ENCODE measurements at regions not wholly inside any gene's neighbourhood (a gene's known extent, or its start where the extent isn't known, plus 50 kb on each side); places are given as distances from the start of the nearest gene placed in this dataset.

DNA sequence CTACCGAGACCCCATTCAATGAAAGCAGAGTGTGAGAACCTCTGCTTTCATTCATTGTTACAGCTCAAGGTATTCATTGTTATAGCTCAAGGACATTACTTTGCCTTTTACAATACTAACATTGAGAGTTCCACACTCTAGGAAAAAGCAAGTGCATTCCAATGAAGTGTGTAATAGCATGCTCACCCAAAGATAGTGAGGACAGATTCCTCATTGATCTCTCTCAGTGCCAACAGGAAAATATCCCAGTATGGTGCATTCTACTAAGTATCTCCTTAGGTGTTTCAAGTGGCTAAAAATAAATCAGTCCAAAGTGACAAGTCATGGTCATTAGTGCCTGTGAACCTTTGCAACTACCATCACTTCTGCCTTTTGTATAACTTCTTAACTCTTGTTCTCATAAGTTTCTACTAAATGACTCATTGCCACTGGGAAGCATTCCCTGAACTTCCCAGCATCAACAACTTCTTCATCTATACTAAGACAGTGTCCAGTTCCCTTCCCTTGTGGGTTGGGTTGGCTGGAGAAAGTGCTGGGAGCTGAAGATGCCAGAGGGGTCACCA is 140.7 kb upstream of the STXBP5 start:
- ATAC-seq = no peak
- Mint-ChIP-seq H3K9me3 (no peaks in the 10 kb centered on the region), H3K4me1 (peaks cover 7% of the 10 kb centered on the region), H3K4me3 (no peak overlapping the region), H3K27ac (no peak overlapping the region), H3K36me3 (no peaks in the 10 kb centered on the region)
- no peak for DNase-seq (ENCODE audit: low spot score in 2 of 2)

DNA sequence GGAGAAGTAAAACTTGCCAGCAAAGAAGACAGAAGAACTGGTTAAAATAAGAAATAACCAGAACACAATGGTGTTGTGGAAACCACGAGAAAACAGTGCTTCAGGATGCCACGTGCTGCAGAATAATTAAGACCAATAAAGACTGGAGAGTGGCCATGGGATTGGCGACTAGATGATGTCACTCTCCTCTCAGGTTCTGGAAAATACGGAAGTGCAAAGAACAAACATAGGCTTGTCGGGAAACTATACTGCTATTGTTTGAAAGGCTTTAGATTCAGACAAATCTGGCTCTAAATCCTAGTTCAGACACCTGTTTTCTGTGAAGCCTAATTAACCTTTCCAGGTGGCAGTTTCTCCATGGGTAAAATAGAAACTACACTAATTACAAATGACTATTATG is 138.4 kb upstream of the STXBP5 start:
- Mint-ChIP-seq H3K27ac (no peak overlapping the region), H3K36me3 (no peaks in the 10 kb centered on the region)

DNA sequence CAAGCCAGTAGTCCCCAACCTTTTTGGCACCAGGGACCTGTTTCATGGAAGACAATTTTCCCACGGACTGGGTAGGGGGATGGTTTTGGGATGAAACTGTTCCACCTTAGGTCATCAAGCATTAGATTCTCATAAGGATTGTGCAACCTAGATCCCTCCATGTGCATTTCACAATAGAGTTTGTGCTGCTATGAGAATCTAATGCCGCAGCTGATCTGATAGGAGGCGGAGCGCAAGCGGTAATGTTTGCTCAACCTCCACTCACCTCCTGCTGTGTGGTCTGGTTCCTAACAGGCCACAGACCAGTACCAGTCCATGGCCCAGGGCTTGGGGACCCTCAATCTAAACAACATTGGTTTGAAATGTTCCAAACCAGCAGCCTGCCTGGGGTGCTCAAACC is 137.0 kb upstream of the STXBP5 start:
- H3K9me3 Mint-ChIP-seq = no peaks in the 10 kb centered on the region
- DNase-seq (ENCODE audit: low spot score in 2 of 2) (no peak), ATAC-seq (no peak)
- H3K4me1 Mint-ChIP-seq = peaks cover 7% of the 10 kb centered on the region
- no peak overlapping the region for H3K4me3 Mint-ChIP-seq
- no peak overlapping the region for H3K27ac Mint-ChIP-seq
- no peaks in the 10 kb centered on the region for H3K36me3 Mint-ChIP-seq

More for the DNA sequence above, 138.4 kb upstream of the STXBP5 start:
- H3K4me3 Mint-ChIP-seq = no peak overlapping the region
- H3K4me1 Mint-ChIP-seq = peaks cover 7% of the 10 kb centered on the region
- H3K9me3 Mint-ChIP-seq = no peaks in the 10 kb centered on the region
- ATAC-seq (no peak), DNase-seq (ENCODE audit: low spot score in 2 of 2) (no peak)

DNA sequence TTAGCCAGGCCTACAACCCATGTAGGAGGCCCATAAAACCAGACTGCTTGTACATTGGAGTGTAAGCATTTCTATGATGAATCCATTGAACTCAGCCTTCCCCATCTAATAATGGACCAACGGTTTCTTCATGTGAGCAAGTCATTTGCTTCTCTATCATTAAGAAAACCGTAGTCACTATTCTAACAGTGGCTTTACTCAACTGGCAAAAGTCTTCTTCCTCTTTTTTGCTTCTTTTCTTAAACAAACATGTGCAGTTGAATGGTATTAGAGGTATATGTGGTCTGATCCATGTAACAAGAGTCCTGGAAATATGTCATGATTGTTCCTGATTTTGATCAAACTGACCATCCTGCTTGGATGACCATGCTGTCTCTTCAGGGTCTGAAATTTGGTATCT is 132.4 kb upstream of the STXBP5 start:
- DNase-seq (ENCODE audit: low spot score in 2 of 2) (no peak), ATAC-seq (no peak)
- Mint-ChIP-seq H3K36me3 (no peaks in the 10 kb centered on the region), H3K4me1 (no peaks in the 10 kb centered on the region), H3K27ac (no peak overlapping the region), H3K4me3 (no peak overlapping the region), H3K9me3 (no peaks in the 10 kb centered on the region)

DNA sequence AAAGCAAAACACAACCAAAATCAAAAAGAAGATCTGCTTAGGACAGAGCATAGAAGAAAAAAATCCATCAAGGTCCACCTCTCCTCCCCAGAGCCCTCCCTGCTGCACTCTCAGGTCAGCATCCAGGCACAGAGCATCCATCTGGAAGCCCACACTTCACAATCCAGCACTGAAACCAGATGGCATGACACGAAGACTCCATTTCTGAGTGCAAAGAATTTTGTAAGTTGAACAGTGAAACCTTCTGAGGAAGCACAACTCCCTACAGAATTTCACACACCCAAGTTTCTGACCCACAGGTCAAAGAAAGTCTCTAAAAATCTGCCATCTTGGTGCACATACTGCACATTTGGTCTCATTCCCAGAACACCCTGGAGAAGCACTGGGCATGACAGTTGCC is 128.8 kb upstream of the STXBP5 start:
- no peak overlapping the region for H3K4me3 Mint-ChIP-seq
- no peaks in the 10 kb centered on the region for H3K9me3 Mint-ChIP-seq
- DNase-seq (ENCODE audit: low spot score in 2 of 2) (no peak), ATAC-seq (no peak)
- H3K27ac Mint-ChIP-seq = no peak overlapping the region
- no peaks in the 10 kb centered on the region for H3K4me1 Mint-ChIP-seq
- no peaks in the 10 kb centered on the region for H3K36me3 Mint-ChIP-seq

DNA sequence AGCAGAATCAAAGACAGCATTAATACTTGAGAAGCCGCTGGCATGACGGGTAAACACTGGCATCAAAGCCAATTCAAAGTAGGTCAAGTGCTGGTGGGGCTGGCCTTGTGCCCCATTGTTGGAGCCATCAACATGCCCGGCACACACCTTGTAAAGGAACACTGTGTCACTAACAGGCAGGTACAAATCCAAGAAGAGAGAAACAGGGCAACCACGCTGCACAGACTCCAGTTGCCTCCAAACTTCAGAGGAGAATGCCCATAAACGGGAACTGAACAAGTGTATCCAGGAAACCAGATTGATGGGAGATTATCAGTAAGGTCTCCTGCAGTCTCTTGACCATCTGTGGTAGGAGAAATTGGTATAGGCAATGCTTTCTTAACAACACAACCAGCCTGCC is 127.0 kb upstream of the STXBP5 start:
- DNase-seq (ENCODE audit: low spot score in 2 of 2) (no peak), ATAC-seq (no peak)
- no peak overlapping the region for H3K4me3 Mint-ChIP-seq
- no peaks in the 10 kb centered on the region for H3K36me3 Mint-ChIP-seq
- H3K9me3 Mint-ChIP-seq = no peaks in the 10 kb centered on the region
- no peaks in the 10 kb centered on the region for H3K4me1 Mint-ChIP-seq
- no peak overlapping the region for H3K27ac Mint-ChIP-seq

DNA sequence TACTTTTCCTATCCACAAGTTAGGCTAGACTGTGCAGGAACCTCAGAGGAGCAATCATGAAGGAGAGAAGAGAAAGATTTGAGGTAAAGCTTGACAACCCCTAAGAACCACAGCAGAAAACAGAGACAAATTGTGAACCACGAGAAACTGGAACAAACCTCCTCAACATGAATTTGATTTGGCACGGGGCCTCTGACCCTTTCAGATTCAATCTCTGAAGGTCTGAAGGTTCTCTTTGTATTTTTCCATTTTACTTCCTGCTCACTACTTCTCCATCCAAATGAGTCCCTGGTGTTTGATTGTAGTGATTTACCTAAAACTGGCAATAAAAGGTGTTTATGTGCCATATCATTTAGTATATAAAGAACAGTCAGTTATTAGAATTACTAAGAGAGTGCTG is 126.1 kb upstream of the STXBP5 start:
- Mint-ChIP-seq H3K27ac (no peak overlapping the region), H3K36me3 (no peaks in the 10 kb centered on the region), H3K4me1 (no peaks in the 10 kb centered on the region), H3K9me3 (no peaks in the 10 kb centered on the region), H3K4me3 (no peak overlapping the region)
- DNase-seq (ENCODE audit: low spot score in 2 of 2) (no peak), ATAC-seq (no peak)

DNA sequence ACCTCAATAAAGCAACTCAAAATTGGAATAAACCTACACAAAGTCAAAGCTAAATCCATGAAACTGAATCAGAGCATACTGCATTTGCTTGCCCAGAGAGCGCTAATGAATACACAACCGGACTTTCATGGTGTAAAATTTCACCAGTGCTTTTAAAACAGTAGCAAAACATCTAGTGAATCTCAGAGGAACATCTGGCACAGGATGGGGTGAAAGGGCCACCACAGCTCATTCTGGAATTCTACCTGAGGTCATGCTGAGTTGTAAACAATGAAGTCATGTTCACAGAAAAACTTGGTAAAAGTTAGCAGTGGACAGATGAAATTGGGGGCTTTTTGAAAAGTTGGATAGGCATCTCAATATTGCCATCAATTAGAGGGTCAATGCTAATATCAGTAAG is 125.6 kb upstream of the STXBP5 start:
- no peak overlapping the region for H3K27ac Mint-ChIP-seq
- H3K4me3 Mint-ChIP-seq = no peak overlapping the region
- ATAC-seq (no peak), DNase-seq (ENCODE audit: low spot score in 2 of 2) (no peak)
- H3K9me3 Mint-ChIP-seq = no peaks in the 10 kb centered on the region
- no peaks in the 10 kb centered on the region for H3K36me3 Mint-ChIP-seq
- no peaks in the 10 kb centered on the region for H3K4me1 Mint-ChIP-seq

DNA sequence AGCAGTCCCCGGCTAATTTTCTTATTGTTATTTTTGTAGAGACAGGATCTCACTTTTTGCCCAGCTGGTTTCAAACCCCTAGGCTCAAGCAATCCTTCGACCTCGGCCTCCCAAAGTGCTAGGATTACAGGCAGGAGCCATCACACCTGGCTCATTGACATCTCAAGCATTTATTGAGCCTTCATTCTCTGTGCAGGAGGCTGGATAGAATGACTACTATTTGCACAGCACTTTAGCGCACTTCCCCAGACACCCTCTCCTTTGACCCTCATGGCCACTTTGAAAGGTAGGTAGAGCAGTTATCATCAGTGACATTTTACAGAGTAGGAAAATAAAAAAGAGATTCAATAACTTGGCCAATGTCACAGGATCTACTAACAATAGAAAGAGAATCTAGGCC is 124.0 kb upstream of the STXBP5 start:
- Mint-ChIP-seq H3K4me1 (no peaks in the 10 kb centered on the region), H3K4me3 (no peak overlapping the region), H3K9me3 (no peaks in the 10 kb centered on the region), H3K27ac (no peak overlapping the region), H3K36me3 (no peaks in the 10 kb centered on the region)
- ATAC-seq = no peak
- no peak for DNase-seq (ENCODE audit: low spot score in 2 of 2)

DNA sequence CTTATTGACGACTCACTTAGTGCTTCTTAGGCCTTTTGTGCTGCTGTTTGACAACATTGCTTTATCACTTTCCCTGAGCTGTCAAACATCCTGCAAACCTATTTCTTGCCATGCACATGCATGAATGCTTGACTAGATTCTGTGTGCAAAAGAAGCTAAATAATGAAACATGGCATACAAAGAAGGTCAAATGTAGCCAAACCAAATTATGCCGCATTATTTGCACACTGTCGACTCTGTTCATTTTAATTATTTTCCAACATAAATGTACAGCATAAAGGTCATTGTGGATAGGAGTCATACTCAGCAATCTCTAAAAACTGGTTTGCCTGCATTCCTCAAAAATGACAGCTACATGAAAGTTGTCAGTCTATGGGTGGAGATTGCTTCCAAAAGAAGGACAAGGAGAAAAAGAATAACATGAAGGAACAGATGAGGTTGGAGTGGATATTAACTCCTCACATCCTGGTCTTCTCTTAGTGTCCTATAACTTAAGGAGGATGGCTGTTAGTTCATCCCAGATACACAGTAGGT is 123.1 kb upstream of the STXBP5 start:
- Mint-ChIP-seq H3K4me1 (no peaks in the 10 kb centered on the region), H3K9me3 (no peaks in the 10 kb centered on the region), H3K36me3 (no peaks in the 10 kb centered on the region), H3K4me3 (no peak overlapping the region), H3K27ac (no peak overlapping the region)
- ATAC-seq = no peak
- no peak for DNase-seq (ENCODE audit: low spot score in 2 of 2)

DNA sequence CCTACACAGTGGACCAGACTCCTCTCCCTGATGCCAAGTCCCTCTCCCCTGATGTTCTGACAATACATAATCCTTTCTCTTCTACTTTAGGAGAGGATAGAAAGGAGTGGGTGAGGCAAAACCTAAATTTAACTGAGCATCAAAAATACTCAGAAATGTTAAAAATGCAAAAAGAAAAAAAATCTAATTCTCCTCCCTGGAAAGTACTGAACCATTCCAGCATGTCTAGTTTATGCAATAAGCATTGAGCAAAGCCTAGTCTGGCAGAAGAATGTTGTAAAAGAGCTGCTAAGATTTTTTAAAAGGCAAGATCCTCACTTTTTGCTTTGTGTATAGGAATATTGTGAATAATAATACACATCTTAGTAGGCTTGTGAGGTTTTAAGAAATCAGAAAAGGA is 116.6 kb upstream of the STXBP5 start:
- Mint-ChIP-seq H3K4me3 (no peak overlapping the region), H3K9me3 (no peaks in the 10 kb centered on the region), H3K27ac (no peak overlapping the region), H3K4me1 (no peaks in the 10 kb centered on the region), H3K36me3 (no peaks in the 10 kb centered on the region)
- DNase-seq (ENCODE audit: low spot score in 2 of 2) = no peak
- no peak for ATAC-seq

DNA sequence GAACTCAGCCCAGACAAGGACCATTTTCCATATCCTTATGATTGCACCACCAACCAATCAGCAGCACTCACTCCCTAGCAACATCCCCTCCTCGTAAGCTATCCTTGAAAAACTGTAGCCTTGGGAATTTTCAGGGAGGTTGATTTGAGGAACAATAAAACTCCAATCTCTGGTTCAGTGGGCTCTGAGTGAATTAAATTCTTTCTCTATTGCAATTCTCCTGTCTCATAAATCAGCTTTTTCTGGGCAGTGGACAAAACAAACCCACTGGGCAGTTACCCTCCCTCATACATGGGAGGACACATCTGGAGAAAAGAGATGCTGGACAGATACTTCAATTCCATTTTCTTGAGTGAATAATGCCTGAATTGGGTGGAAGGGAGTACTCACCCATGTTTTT is 115.4 kb upstream of the STXBP5 start:
- DNase-seq (ENCODE audit: low spot score in 2 of 2) = no peak
- H3K4me1 Mint-ChIP-seq = no peaks in the 10 kb centered on the region
- no peak overlapping the region for H3K27ac Mint-ChIP-seq
- H3K4me3 Mint-ChIP-seq = no peak overlapping the region
- H3K9me3 Mint-ChIP-seq = no peaks in the 10 kb centered on the region
- no peaks in the 10 kb centered on the region for H3K36me3 Mint-ChIP-seq
- ATAC-seq = no peak

DNA sequence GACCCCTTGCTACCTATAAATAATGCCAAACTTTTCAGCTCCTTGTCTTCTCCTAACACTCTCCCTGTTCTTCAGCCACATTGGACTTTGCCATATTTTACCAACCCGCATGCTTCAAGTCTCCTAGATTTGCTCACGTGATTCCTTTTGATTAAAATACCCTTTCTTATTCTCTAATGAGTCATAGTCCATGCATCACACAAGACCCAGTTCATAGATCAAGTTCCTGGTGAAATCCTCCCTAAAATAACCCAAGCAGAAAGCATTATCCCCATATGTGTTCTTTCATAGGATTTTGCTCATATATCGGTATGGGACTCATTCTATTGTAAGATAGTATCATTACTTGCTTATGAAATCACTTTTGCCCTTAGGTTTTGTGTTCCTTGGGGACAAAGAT is 108.9 kb upstream of the STXBP5 start:
- H3K27ac Mint-ChIP-seq = no peak overlapping the region
- no peaks in the 10 kb centered on the region for H3K9me3 Mint-ChIP-seq
- no peak overlapping the region for H3K4me3 Mint-ChIP-seq
- ATAC-seq (no peak), DNase-seq (ENCODE audit: low spot score in 2 of 2) (no peak)
- no peaks in the 10 kb centered on the region for H3K36me3 Mint-ChIP-seq
- no peaks in the 10 kb centered on the region for H3K4me1 Mint-ChIP-seq

DNA sequence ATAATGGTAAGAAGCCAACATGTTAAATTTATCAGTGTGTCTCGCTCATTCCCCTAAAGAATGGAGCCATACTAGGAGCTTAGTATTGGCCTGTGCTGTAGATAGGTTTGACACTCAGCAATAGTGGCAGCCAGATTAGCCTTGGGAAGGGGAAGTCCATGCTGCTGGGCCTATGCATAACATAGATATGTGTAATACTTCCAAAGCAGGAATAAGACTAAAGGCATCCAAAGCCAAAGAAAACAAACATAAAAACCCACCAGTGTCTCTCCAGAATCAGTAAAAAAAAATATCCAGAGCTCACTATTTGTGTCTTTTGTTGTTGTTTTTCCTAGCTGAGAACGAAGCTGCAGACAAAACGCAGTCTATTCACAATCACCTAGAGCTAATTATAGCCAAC is 104.2 kb upstream of the STXBP5 start:
- no peak overlapping the region for H3K4me3 Mint-ChIP-seq
- H3K36me3 Mint-ChIP-seq = no peaks in the 10 kb centered on the region
- ATAC-seq (no peak), DNase-seq (ENCODE audit: low spot score in 2 of 2) (no peak)
- H3K27ac Mint-ChIP-seq = no peak overlapping the region
- H3K4me1 Mint-ChIP-seq = no peaks in the 10 kb centered on the region
- H3K9me3 Mint-ChIP-seq = no peaks in the 10 kb centered on the region

DNA sequence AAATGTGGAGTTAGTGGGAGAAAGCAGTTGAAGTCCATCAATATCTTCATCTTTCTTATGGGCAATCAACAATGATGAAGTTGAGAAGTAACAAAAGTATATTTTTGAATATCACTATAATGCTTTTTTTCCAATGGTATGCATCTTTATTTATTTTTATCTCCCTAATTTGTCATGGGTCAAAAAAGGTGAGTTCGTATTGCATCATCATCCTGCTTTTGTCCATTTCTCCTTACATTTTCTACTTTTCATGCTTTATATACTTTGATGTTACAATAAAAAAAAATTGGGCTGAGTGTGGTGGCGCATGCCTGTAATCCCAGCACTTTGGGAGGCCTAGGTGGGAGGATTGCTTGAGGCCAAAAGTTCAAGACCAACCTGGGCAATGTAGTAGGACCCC is 101.2 kb upstream of the STXBP5 start:
- DNase-seq (ENCODE audit: low spot score in 2 of 2) = no peak
- Mint-ChIP-seq H3K27ac (no peak overlapping the region), H3K9me3 (no peaks in the 10 kb centered on the region), H3K4me3 (no peak overlapping the region), H3K4me1 (peaks cover 5% of the 10 kb centered on the region), H3K36me3 (no peaks in the 10 kb centered on the region)
- ATAC-seq = no peak

DNA sequence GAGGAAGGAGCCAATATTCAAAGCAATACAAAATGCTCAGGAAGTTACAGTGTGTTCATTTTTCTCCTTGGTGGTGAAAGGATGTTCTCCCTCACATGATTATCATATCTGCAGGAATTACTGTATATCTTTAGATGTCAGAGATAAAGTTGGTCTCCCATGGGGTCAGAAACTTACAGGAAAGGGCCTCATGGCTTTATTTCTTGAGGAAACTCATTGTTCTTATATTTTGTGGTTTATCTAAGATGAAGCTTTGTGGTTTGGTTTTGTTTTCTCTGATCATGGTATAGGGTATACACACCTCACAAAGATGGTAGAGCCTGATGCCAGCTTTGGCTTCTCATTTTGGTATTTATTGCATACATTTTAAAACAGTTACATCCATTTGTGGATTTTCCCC is 100.5 kb upstream of the STXBP5 start:
- Mint-ChIP-seq H3K27ac (no peak overlapping the region), H3K4me1 (peaks cover 5% of the 10 kb centered on the region), H3K9me3 (no peaks in the 10 kb centered on the region), H3K4me3 (no peak overlapping the region), H3K36me3 (no peaks in the 10 kb centered on the region)
- ATAC-seq = no peak
- DNase-seq (ENCODE audit: low spot score in 2 of 2) = no peak

DNA sequence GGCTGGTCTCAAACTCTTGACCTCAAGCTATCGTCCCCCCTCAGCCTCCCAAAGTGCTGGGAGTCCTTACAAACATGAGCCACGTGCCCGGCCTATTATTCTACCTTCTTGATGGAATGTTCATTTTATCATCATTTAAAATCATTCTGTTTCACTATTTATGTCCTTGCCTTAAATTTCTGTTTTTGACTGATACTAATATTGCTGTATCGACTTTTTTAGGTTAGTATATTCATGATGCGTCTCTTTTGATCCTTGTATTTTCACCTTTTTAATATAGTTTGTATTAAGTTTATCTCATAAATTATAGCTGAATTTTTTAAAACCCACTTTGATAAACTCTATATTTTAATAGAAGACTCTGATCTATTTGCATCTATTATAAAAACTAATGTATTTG is 98.4 kb upstream of the STXBP5 start:
- DNase-seq (ENCODE audit: low spot score in 2 of 2) (no peak), ATAC-seq (no peak)
- H3K27ac Mint-ChIP-seq = no peak overlapping the region
- H3K4me1 Mint-ChIP-seq = peaks cover 19% of the 10 kb centered on the region
- H3K36me3 Mint-ChIP-seq = no peaks in the 10 kb centered on the region
- H3K9me3 Mint-ChIP-seq = no peaks in the 10 kb centered on the region
- H3K4me3 Mint-ChIP-seq = no peak overlapping the region

Measured in stimulated activated effector memory CD8-positive, alpha-beta T cell treated with anti-CD3 and anti-CD28 coated beads, Interleukin-12 subunit alpha, Interleukin-12 subunit beta, amount 100 ng/mL, for 72 hours (primary cell).